ENCODE measurements at regions not wholly inside any gene's neighbourhood (a gene's known extent, or its start where the extent isn't known, plus 50 kb on each side); places are given as distances from the start of the nearest gene placed in this dataset.

DNA sequence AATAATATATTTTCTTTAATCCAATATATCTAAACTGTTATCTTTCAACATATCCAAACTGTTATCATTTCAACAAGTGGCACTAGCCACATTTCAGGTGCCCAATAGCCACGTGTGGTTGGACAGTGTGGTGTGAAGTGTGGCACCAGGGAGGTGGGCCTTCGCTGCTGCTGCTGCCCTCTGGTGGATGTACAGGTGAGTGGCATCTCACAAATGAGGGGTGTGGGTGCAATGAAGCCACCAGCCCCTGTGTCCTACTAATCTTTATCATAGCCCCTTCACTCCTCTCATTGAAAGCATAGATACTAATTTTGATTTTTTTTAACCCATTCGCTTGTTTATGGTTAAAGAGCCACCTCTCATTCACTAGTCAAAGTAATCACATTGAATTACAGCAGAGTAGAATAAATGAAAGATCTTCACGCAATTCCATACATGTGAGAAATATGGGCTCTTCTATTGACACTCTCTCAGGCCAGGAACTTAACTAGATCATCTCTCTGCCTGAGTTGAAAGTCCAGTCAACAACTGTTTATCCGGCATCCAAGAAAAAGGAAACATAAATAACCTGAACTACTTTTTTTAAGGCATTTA, 499.2 kb downstream of the OMA1 start (continued):
- TF ChIP-seq, protein P1, sequence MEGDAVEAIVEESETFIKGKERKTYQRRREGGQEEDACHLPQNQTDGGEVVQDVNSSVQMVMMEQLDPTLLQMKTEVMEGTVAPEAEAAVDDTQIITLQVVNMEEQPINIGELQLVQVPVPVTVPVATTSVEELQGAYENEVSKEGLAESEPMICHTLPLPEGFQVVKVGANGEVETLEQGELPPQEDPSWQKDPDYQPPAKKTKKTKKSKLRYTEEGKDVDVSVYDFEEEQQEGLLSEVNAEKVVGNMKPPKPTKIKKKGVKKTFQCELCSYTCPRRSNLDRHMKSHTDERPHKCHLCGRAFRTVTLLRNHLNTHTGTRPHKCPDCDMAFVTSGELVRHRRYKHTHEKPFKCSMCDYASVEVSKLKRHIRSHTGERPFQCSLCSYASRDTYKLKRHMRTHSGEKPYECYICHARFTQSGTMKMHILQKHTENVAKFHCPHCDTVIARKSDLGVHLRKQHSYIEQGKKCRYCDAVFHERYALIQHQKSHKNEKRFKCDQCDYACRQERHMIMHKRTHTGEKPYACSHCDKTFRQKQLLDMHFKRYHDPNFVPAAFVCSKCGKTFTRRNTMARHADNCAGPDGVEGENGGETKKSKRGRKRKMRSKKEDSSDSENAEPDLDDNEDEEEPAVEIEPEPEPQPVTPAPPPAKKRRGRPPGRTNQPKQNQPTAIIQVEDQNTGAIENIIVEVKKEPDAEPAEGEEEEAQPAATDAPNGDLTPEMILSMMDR (IDR thresholded peaks at IDR 0.05; ENCODE audit: low read depth, low read length, missing input control): peak; percentile 67

DNA sequence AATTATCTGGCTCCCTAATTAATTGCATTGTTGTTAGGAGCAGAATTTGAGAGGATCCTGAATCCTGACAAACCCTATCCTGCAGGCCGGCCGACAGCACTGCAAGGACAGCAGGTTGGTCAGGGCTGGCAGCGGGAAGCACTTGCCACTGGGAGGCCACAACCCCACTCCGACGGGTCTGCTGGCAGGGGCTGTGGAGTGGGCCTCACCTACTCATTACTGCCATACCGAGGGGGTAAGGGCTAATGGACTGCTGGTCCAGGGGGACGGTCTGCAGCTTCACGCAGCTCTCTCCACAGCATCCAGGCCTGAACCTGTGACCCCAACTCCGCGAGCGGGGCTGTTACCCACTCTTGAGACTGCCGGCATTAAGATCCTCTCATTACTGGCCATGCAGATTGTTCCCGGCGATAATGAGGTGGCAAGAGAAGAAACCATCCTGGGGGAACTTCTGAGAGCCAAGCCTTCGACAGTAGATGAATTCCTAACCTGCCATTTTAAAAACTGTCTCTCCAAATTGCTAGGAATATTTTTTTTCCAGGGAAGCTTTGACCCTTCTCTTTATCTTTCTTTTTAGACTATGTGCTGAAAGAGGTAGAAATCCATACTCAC, 501.3 kb downstream of the OMA1 start:
- H3K27ac ChIP-seq (ENCODE audit: low read depth in 1 of 2, low read length in 2 of 2): no peak overlapping the region
- H3K27me3 ChIP-seq (ENCODE audit: control insufficient read depth in 4 of 4, insufficient read depth in 4 of 4, low read length in 3 of 4): no peaks in the 10 kb centered on the region
- no peak for DNase-seq (ENCODE audit: low spot score)
- no peak overlapping the region for H3K9ac ChIP-seq (ENCODE audit: low read depth in 1 of 2, low read length in 2 of 2)
- H3K9me3 ChIP-seq (ENCODE audit: control insufficient read depth in 4 of 4, low read length in 3 of 4): no peaks in the 10 kb centered on the region
- H3K4me1 ChIP-seq (ENCODE audit: control insufficient read depth in 4 of 4, insufficient read depth in 4 of 4, low read length in 3 of 4): no peaks in the 10 kb centered on the region
- no peaks in the 10 kb centered on the region for H3K36me3 ChIP-seq (ENCODE audit: control insufficient read depth in 4 of 4, insufficient read depth in 3 of 4, low read depth in 1 of 4, low read length in 3 of 4)
- no peak overlapping the region for H3K4me3 ChIP-seq (ENCODE audit: low read depth in 1 of 3, low read length in 3 of 3)
- TF ChIP-seq FOXA2 (IDR thresholded peaks at IDR 0.05) (no peak), NR2F2 (IDR thresholded peaks at IDR 0.05) (no peak), GABPA (IDR thresholded peaks at IDR 0.05 in 1 of 2, conservative IDR thresholded peaks at IDR 0.05 in 1 of 2) (no peak), HNF4G (IDR thresholded peaks at IDR 0.05) (no peak), RAD21 (IDR thresholded peaks at IDR 0.05) (no peak)
- TF ChIP-seq, protein P2, sequence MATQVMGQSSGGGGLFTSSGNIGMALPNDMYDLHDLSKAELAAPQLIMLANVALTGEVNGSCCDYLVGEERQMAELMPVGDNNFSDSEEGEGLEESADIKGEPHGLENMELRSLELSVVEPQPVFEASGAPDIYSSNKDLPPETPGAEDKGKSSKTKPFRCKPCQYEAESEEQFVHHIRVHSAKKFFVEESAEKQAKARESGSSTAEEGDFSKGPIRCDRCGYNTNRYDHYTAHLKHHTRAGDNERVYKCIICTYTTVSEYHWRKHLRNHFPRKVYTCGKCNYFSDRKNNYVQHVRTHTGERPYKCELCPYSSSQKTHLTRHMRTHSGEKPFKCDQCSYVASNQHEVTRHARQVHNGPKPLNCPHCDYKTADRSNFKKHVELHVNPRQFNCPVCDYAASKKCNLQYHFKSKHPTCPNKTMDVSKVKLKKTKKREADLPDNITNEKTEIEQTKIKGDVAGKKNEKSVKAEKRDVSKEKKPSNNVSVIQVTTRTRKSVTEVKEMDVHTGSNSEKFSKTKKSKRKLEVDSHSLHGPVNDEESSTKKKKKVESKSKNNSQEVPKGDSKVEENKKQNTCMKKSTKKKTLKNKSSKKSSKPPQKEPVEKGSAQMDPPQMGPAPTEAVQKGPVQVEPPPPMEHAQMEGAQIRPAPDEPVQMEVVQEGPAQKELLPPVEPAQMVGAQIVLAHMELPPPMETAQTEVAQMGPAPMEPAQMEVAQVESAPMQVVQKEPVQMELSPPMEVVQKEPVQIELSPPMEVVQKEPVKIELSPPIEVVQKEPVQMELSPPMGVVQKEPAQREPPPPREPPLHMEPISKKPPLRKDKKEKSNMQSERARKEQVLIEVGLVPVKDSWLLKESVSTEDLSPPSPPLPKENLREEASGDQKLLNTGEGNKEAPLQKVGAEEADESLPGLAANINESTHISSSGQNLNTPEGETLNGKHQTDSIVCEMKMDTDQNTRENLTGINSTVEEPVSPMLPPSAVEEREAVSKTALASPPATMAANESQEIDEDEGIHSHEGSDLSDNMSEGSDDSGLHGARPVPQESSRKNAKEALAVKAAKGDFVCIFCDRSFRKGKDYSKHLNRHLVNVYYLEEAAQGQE (IDR thresholded peaks at IDR 0.05): no peak
- TF ChIP-seq, protein P3, sequence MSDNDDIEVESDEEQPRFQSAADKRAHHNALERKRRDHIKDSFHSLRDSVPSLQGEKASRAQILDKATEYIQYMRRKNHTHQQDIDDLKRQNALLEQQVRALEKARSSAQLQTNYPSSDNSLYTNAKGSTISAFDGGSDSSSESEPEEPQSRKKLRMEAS (IDR thresholded peaks at IDR 0.05): no peak
- TF ChIP-seq, protein P4, sequence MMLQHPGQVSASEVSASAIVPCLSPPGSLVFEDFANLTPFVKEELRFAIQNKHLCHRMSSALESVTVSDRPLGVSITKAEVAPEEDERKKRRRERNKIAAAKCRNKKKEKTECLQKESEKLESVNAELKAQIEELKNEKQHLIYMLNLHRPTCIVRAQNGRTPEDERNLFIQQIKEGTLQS (IDR thresholded peaks at IDR 0.05): no peak
- 90% methylated on average over 15 of the region's 15 CpGs for WGBS

DNA sequence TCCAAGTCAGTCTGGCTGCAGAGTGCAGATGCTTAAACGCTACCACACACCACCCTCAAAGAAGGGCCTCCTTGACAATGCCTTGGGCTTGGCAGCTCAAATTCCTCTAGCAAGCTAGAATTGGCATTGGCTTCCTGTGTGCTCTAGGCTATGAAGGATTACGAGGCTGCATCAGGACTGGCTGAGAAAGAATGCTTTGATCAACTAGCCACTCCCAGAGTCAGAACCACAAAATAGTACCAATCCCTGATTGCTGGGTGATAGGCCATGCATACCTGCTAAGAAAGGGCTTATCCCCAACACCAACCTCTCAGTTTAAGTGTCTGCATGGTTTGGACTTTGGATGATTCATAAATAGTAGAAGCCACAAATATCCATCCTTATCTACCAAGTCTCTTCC, 504.9 kb downstream of the OMA1 start:
- H3K36me3 ChIP-seq (ENCODE audit: control insufficient read depth in 4 of 4, insufficient read depth in 3 of 4, low read depth in 1 of 4, low read length in 3 of 4): no peaks in the 10 kb centered on the region
- no peaks in the 10 kb centered on the region for H3K9me3 ChIP-seq (ENCODE audit: control insufficient read depth in 4 of 4, low read length in 3 of 4)
- DNase-seq (ENCODE audit: low spot score): no peak
- no peaks in the 10 kb centered on the region for H3K4me1 ChIP-seq (ENCODE audit: control insufficient read depth in 4 of 4, insufficient read depth in 4 of 4, low read length in 3 of 4)
- H3K9ac ChIP-seq (ENCODE audit: low read depth in 1 of 2, low read length in 2 of 2): no peak overlapping the region
- H3K27ac ChIP-seq (ENCODE audit: low read depth in 1 of 2, low read length in 2 of 2): no peak overlapping the region
- no peak overlapping the region for H3K4me3 ChIP-seq (ENCODE audit: low read depth in 1 of 3, low read length in 3 of 3)
- H3K27me3 ChIP-seq (ENCODE audit: control insufficient read depth in 4 of 4, insufficient read depth in 4 of 4, low read length in 3 of 4): no peaks in the 10 kb centered on the region
- WGBS: 84% methylated on average over 2 of the region's 2 CpGs
- TF ChIP-seq HNF4G (IDR thresholded peaks at IDR 0.05) (no peak), RXRA (IDR thresholded peaks at IDR 0.05) (no peak), HNF4A (conservative IDR thresholded peaks at IDR 0.05) (no peak), EGR1 (IDR thresholded peaks at IDR 0.05; ENCODE audit: low read depth in 2 of 2) (no peak), JUND (IDR thresholded peaks at IDR 0.05) (no peak), TAF1 (conservative IDR thresholded peaks at IDR 0.05) (no peak), GABPA (IDR thresholded peaks at IDR 0.05 in 1 of 2, conservative IDR thresholded peaks at IDR 0.05 in 1 of 2) (no peak), NR2F2 (IDR thresholded peaks at IDR 0.05) (no peak), FOXA2 (IDR thresholded peaks at IDR 0.05) (no peak), RAD21 (IDR thresholded peaks at IDR 0.05) (no peak), YY1 (IDR thresholded peaks at IDR 0.05) (no peak), FOXA1 (IDR thresholded peaks at IDR 0.05) (no peak)
- TF ChIP-seq, protein P3 (IDR thresholded peaks at IDR 0.05): no peak
- TF ChIP-seq, protein P4 (IDR thresholded peaks at IDR 0.05): no peak
- TF ChIP-seq, protein P1 (IDR thresholded peaks at IDR 0.05; ENCODE audit: low read depth, low read length, missing input control): no peak
- TF ChIP-seq, protein P5, sequence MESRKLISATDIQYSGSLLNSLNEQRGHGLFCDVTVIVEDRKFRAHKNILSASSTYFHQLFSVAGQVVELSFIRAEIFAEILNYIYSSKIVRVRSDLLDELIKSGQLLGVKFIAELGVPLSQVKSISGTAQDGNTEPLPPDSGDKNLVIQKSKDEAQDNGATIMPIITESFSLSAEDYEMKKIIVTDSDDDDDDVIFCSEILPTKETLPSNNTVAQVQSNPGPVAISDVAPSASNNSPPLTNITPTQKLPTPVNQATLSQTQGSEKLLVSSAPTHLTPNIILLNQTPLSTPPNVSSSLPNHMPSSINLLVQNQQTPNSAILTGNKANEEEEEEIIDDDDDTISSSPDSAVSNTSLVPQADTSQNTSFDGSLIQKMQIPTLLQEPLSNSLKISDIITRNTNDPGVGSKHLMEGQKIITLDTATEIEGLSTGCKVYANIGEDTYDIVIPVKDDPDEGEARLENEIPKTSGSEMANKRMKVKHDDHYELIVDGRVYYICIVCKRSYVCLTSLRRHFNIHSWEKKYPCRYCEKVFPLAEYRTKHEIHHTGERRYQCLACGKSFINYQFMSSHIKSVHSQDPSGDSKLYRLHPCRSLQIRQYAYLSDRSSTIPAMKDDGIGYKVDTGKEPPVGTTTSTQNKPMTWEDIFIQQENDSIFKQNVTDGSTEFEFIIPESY (IDR thresholded peaks at IDR 0.05): no peak

All from liver (tissue), 8 donors.